ENCODE measurements at regions not wholly inside any gene's neighbourhood (a gene's known extent, or its start where the extent isn't known, plus 50 kb on each side); places are given as distances from the start of the nearest gene placed in this dataset.
A peak's percentile ranks its signal among the peaks of the same experiment; 100 is the strongest.

DNA sequence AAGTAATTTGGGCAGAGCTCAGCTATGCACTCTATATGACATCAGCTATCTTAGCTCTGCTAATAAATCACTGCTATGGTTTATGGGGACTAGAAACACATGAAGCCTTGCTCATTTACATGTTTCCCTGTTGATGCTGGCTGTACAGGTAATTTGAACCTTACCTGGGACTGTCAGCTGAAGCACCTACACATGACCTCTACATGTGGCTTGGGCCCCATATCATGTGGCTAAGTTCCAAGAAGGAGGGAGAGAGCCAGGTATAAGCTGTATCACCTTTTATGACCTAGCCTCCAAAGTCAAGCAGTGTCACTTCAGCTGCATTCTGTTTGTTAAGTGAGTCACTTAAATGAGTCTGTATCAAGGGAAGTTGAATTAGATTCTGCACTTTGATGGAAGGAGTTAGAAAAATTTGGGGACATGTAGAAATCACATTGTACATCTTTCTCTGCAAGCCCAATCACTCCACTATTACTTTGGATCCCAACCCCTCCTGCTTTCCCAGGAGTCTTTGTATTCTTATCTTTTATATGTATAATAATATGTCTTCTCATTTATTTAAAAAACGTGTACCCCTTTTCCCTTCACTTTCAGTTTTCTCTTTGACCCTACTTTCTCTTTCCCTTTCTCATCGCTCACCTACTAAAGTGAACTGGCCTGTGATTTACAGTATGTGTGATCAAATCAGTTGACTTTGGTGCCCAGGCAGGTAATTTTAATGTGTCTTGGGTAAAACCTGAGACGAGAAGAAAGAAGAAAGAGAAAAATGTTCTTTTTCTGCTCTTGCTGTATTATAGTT, 53.4 kb upstream of the PRKACB start:
- Mint-ChIP-seq H3K4me1 (ENCODE audit: low read depth in 2 of 2) (peaks cover 17% of the 10 kb centered on the region in 2 donors), H3K27ac (peak overlapping the region; percentile 5 to 42), H3K36me3 (ENCODE audit: insufficient read depth) (no peaks in the 10 kb centered on the region), H3K4me3 (peak overlapping the region; percentile 48 to 63), H3K9me3 (no peaks in the 10 kb centered on the region), H3K27me3 (no peaks in the 10 kb centered on the region)
- ATAC-seq (replicated peaks): peak; percentile 79
- DNase-seq: peak in 1 of 3 experiments; percentile 6

- H3K9me3 Mint-ChIP-seq: no peaks in the 10 kb centered on the region
- peak; percentile 43 for ATAC-seq (replicated peaks)
- DNase-seq: no peak
- H3K36me3 Mint-ChIP-seq (ENCODE audit: insufficient read depth): no peaks in the 10 kb centered on the region
- H3K4me1 Mint-ChIP-seq (ENCODE audit: low read depth in 2 of 2): peaks cover 17% of the 10 kb centered on the region in 2 donors
- H3K27ac Mint-ChIP-seq: peak overlapping the region; percentile 5 to 42
- H3K27me3 Mint-ChIP-seq: no peaks in the 10 kb centered on the region
- H3K4me3 Mint-ChIP-seq: peak overlapping the region in 1 of 2 donors; percentile 63
These were observed 54.2 kb upstream of the PRKACB start for GRCh38 chr1:84089867-84090266.

DNA sequence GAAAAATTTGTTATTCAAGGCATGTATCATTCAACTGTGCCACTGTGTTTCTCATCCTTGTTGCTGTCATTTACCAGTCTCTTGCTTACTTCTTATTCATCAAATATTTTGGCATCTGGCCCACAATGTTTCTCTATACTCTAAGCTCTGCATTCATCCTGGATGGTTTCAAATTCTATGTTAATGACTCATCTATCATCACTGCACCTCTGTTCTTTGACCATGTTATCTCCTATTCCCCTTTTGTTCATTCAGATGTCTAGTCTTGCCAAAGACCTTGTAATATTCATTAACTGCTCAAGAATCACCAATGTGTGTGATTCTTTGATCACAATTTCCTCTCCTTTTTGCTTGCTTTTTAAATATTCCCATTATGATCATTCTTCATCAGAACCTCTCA, 54.6 kb upstream of the PRKACB start:
- Mint-ChIP-seq H3K4me1 (ENCODE audit: low read depth in 2 of 2) (peaks cover 17% of the 10 kb centered on the region in 2 donors), H3K36me3 (ENCODE audit: insufficient read depth) (no peaks in the 10 kb centered on the region), H3K9me3 (no peaks in the 10 kb centered on the region), H3K27ac (peak overlapping the region; percentile 5 to 42), H3K4me3 (peak overlapping the region in 1 of 2 donors; percentile 63), H3K27me3 (no peaks in the 10 kb centered on the region)
- no peak for DNase-seq
- no peak for ATAC-seq (replicated peaks)

- DNase-seq (no peak), ATAC-seq (replicated peaks) (no peak)
- Mint-ChIP-seq H3K27ac (no peak overlapping the region), H3K36me3 (ENCODE audit: insufficient read depth) (no peaks in the 10 kb centered on the region), H3K9me3 (no peaks in the 10 kb centered on the region), H3K27me3 (no peaks in the 10 kb centered on the region), H3K4me3 (no peak overlapping the region), H3K4me1 (ENCODE audit: low read depth in 2 of 2) (peaks cover 11 to 13% of the 10 kb centered on the region in 2 donors)
These were observed 57.5 kb upstream of the PRKACB start for GRCh38 chr1:84086616-84087015.

DNA sequence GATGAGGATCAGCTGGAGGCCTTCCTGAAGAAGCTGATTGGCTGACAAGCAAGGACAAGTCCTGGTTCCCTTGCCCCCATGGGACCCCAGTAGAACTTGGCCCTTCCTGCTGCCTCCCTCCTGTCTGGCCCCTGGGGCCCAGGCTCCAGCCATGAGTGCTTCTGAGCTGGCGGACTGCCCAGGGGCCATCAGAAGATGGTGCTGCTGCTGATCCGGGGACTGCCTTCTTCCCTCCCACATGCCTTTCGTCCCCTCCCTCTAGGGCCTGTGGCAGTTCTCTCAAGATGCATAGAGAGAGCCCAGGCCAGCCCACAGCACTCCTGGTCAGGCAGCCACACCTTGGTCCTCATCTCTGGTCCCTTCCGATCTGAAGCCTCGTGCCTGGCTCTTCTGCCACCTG, 57.9 kb upstream of the PRKACB start:
- Mint-ChIP-seq H3K27me3 (no peaks in the 10 kb centered on the region), H3K9me3 (no peaks in the 10 kb centered on the region), H3K4me1 (ENCODE audit: low read depth in 2 of 2) (peaks cover 10 to 11% of the 10 kb centered on the region in 2 donors), H3K4me3 (no peak overlapping the region), H3K36me3 (ENCODE audit: insufficient read depth) (no peaks in the 10 kb centered on the region), H3K27ac (no peak overlapping the region)
- DNase-seq: no peak
- ATAC-seq (replicated peaks): no peak

DNA sequence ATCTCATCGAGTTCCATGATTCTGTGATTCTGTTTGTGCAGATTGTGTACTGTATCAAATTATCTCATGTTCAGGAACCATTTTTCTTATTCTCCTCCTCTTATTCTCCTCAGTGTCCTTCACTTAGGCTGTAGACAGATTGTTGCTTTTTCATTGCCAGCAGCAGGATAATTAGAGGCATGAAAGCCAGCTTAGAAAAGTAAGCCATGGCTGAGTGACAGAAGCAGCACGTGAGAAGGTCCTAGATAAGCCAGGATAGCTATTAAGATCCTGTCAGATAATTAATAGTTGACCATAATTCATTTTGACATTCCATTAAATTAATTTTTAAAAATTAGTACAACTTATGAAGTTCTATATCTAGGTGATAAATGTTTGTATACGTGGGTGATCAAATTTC, 60.8 kb upstream of the PRKACB start:
- Mint-ChIP-seq H3K4me3 (no peak overlapping the region), H3K36me3 (ENCODE audit: insufficient read depth) (no peaks in the 10 kb centered on the region), H3K4me1 (ENCODE audit: low read depth in 2 of 2) (peaks cover 6 to 7% of the 10 kb centered on the region in 2 donors), H3K9me3 (no peaks in the 10 kb centered on the region), H3K27ac (no peak overlapping the region), H3K27me3 (no peaks in the 10 kb centered on the region)
- ATAC-seq (replicated peaks): no peak
- no peak for DNase-seq

DNA sequence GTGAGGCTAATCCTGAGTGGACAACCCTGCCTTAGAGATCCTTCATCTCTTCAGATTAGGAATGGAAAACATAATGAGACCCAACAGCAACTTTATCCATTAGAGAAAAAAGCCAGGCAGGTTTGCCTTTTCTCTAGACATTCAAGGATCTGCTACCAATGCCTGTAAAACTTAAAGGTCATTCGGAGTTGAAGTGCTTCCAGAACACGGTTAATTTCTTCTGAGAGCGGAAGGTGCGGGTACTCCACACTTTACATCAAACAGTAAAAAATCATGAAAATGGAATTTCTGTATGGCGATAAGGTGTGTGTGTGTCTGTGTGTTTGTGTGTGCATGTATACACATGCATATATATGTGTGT, 65.2 kb upstream of the PRKACB start:
- H3K27ac Mint-ChIP-seq: peak overlapping the region; percentile 67 to 84
- DNase-seq: no peak
- no peaks in the 10 kb centered on the region for H3K27me3 Mint-ChIP-seq
- peaks cover 10 to 11% of the 10 kb centered on the region in 2 donors for H3K4me1 Mint-ChIP-seq (ENCODE audit: low read depth in 2 of 2)
- no peaks in the 10 kb centered on the region for H3K36me3 Mint-ChIP-seq (ENCODE audit: insufficient read depth)
- no peaks in the 10 kb centered on the region for H3K9me3 Mint-ChIP-seq
- no peak for ATAC-seq (replicated peaks)
- H3K4me3 Mint-ChIP-seq: peak overlapping the region; percentile 89 to 93

GRCh38 chr1:84078108-84078841, 65.8 kb upstream of the PRKACB start:
- Mint-ChIP-seq H3K27ac (peak overlapping the region; percentile 67 to 84), H3K4me3 (peak overlapping the region; percentile 89 to 93)
- peak in 1 of 3 experiments; percentile 10 for DNase-seq

DNA sequence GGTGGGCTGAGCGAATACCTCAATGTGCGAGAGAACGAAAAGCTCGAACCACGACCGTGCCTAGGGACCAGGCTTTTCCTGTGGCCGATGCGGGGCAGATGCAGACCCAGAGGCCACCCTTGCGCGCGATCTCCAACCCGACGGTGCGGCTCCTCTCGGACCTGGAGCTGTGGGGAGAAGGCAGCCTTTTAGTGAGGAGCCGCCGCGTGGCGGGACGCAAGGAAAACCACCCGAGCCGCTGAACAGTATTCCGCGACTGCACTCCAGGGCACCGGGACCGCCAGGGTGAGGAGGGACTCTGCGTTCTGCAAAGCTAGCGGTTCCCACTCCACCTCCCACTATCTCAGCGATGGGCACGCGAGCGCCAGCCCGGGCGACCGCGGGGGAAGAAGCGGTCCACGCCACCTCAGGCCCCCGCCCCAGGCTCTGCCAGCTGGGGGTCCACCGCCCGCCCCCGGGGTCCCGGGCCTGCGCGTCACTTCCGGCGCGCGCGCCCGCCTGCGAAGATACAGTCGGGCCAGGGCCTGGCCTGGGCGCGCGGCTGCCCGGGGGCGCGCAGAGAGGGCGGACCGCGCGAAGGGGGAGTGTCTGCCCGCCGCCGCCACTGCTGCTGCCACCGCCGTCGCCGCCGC, 66.5 kb upstream of the PRKACB start:
- ATAC-seq (replicated peaks): peak; percentile 90
- Mint-ChIP-seq H3K9me3 (no peaks in the 10 kb centered on the region), H3K4me1 (ENCODE audit: low read depth in 2 of 2) (peaks cover 10 to 11% of the 10 kb centered on the region in 2 donors), H3K4me3 (peak overlapping the region; percentile 89 to 93), H3K27me3 (no peaks in the 10 kb centered on the region), H3K27ac (peak overlapping the region; percentile 86 to 93), H3K36me3 (ENCODE audit: insufficient read depth) (no peaks in the 10 kb centered on the region)
- peak; percentile 68 to 76 (median 71) for DNase-seq

More at GRCh38 chr1:84078108-84078841, 65.8 kb upstream of the PRKACB start:
- ATAC-seq (replicated peaks): peak; percentile 46
- no peaks in the 10 kb centered on the region for H3K36me3 Mint-ChIP-seq (ENCODE audit: insufficient read depth)
- no peaks in the 10 kb centered on the region for H3K27me3 Mint-ChIP-seq
- H3K9me3 Mint-ChIP-seq: no peaks in the 10 kb centered on the region
- H3K4me1 Mint-ChIP-seq (ENCODE audit: low read depth in 2 of 2): peaks cover 10 to 11% of the 10 kb centered on the region in 2 donors

DNA sequence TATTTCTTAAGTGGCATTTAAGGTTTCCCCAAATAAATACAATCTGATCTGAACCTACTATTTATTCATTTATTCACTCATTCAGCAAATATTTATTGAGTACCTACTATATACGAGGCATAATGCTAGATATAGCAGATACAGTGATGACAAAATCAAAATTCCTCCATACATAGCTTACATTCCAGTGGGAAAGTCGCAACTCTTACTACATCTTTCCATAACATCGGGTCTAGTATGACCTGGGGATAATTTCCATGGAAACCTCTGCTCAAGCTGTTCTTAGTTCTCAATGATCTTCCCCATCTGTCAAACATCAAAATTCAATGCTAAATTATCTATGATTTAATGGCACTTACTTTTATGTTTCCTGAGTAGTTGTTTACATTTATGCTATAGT, 70.8 kb upstream of the PRKACB start:
- Mint-ChIP-seq H3K9me3 (no peaks in the 10 kb centered on the region), H3K27ac (no peak overlapping the region), H3K4me3 (no peak overlapping the region), H3K27me3 (peaks cover 12 to 13% of the 10 kb centered on the region in 2 donors), H3K4me1 (ENCODE audit: low read depth in 2 of 2) (peaks cover 4% of the 10 kb centered on the region in 2 donors), H3K36me3 (ENCODE audit: insufficient read depth) (no peaks in the 10 kb centered on the region)
- ATAC-seq (replicated peaks) (no peak), DNase-seq (no peak)

GRCh38 chr1:84069236-84069845, 70.4 kb upstream of the TTLL7 start:
- Mint-ChIP-seq H3K36me3 (ENCODE audit: insufficient read depth) (no peaks in the 10 kb centered on the region), H3K4me3 (no peak overlapping the region), H3K4me1 (ENCODE audit: low read depth in 2 of 2) (no peaks in the 10 kb centered on the region), H3K27me3 (peaks cover 27 to 32% of the 10 kb centered on the region in 2 donors), H3K27ac (no peak overlapping the region), H3K9me3 (no peaks in the 10 kb centered on the region)
- ATAC-seq (replicated peaks): no peak
- no peak for DNase-seq

DNA sequence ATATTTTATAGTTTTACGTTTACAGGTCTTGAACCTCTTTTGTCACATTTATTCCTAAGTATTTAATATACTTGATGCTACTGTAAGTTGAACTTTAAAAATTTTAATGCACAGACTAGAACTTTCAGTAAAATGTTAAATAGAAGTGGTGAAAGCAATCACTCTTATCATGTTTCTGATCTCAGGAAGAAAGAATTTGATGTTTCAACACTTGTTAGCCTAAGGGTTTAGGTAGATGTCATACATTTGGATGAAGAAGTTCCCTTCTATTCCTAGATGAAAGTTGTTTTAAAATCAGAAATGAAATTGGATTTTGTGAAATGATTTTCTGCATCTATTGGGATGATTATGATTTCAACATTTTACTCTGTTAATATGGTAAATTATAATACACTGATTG, 63.6 kb upstream of the TTLL7 start:
- Mint-ChIP-seq H3K4me1 (ENCODE audit: low read depth in 2 of 2) (no peaks in the 10 kb centered on the region), H3K9me3 (no peaks in the 10 kb centered on the region), H3K4me3 (no peak overlapping the region), H3K27me3 (peaks cover 24 to 26% of the 10 kb centered on the region in 2 donors), H3K36me3 (ENCODE audit: insufficient read depth) (no peaks in the 10 kb centered on the region), H3K27ac (no peak overlapping the region)
- DNase-seq: no peak
- no peak for ATAC-seq (replicated peaks)

DNA sequence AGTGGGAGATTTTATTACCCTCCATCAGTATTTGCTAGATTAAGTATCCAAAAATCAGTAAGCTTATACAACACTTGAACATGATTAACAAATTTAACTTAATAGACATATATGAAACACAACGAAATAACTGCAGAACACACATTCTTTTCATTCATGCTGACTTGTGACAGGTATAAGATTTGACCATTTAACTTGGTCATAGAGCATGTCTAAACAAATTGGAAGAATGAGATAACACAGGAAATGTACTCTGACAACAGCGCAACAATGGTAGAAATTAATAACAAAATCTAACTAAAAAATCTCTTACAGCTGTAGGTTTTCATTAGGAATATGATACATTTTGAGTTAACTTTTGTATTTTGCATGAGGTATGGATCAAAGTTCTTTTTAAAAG, 62.4 kb upstream of the TTLL7 start:
- Mint-ChIP-seq H3K36me3 (ENCODE audit: insufficient read depth) (no peaks in the 10 kb centered on the region), H3K27me3 (peaks cover 16 to 19% of the 10 kb centered on the region in 2 donors), H3K27ac (no peak overlapping the region), H3K9me3 (no peaks in the 10 kb centered on the region), H3K4me1 (ENCODE audit: low read depth in 2 of 2) (no peaks in the 10 kb centered on the region), H3K4me3 (no peak overlapping the region)
- ATAC-seq (replicated peaks): no peak
- DNase-seq: no peak

All from effector memory CD8-positive, alpha-beta T cell (primary cell).